ENCODE measurements at regions not wholly inside any gene's neighbourhood (a gene's known extent, or its start where the extent isn't known, plus 50 kb on each side); places are given as distances from the start of the nearest gene placed in this dataset.
A peak's percentile ranks its signal among the peaks of the same experiment; 100 is the strongest.

DNA sequence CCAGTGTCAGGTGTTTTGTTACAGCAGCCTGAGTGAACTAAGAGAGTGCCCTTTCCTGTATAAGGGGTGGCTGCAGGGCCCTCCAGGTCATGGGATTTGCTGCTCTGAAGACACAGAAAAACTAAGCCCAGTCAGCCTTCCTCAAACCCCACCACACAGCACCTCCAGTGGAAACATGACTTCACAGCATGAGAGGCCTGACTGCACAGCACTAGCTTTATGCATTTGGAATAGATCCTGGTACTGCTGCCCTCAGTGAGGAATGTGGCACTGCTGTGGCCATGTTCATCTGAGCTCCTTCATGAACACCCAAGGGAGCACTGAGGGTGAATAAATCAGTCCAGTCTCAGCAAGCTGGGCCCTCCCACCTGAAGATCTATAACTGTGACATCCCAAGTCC lies 296.1 kb upstream of the FOXQ1 start:
- TF ChIP-seq TCF7L2 (IDR thresholded peaks at IDR 0.05; ENCODE audit: borderline replicate concordance, extremely low read depth, insufficient read depth, insufficient read length) (no peak), POLR2AphosphoS5 (IDR thresholded peaks at IDR 0.05; ENCODE audit: low read depth, low read length) (no peak), CEBPB (IDR thresholded peaks at IDR 0.05; ENCODE audit: low read depth) (no peak), ELF1 (IDR thresholded peaks at IDR 0.05; ENCODE audit: borderline replicate concordance, low read depth) (no peak), EGR1 (IDR thresholded peaks at IDR 0.05; ENCODE audit: low read depth) (no peak), JUND (IDR thresholded peaks at IDR 0.05) (no peak), RAD21 (IDR thresholded peaks at IDR 0.05; ENCODE audit: low read depth) (no peak), SRF (IDR thresholded peaks at IDR 0.05; ENCODE audit: low read depth) (no peak)
- TF ChIP-seq, protein P1, sequence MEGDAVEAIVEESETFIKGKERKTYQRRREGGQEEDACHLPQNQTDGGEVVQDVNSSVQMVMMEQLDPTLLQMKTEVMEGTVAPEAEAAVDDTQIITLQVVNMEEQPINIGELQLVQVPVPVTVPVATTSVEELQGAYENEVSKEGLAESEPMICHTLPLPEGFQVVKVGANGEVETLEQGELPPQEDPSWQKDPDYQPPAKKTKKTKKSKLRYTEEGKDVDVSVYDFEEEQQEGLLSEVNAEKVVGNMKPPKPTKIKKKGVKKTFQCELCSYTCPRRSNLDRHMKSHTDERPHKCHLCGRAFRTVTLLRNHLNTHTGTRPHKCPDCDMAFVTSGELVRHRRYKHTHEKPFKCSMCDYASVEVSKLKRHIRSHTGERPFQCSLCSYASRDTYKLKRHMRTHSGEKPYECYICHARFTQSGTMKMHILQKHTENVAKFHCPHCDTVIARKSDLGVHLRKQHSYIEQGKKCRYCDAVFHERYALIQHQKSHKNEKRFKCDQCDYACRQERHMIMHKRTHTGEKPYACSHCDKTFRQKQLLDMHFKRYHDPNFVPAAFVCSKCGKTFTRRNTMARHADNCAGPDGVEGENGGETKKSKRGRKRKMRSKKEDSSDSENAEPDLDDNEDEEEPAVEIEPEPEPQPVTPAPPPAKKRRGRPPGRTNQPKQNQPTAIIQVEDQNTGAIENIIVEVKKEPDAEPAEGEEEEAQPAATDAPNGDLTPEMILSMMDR (IDR thresholded peaks at IDR 0.05 in 2 of 3, conservative IDR thresholded peaks at IDR 0.05 in 1 of 3; ENCODE audit: borderline replicate concordance in 1 of 3, insufficient read depth in 1 of 3, low read depth in 2 of 3, low read length in 2 of 3) = peak in 2 of 3 experiments; percentile 11 to 26; a peak in 2 of 6 replicates
